Lung (tissue), 12 donors: ENCODE measurements at regions not wholly inside any gene's neighbourhood (a gene's known extent, or its start where the extent isn't known, plus 50 kb on each side); places are given as distances from the start of the nearest gene placed in this dataset. TPM values are rescaled to one million over a fixed set of nuclear protein-coding genes. Genes with fewer than 3 reads are reported as not detected.
"Not testable (repeated sequence)": the region's sequence is repeated elsewhere in the genome, so short reads cannot be mapped to it uniquely, and the experiment has no call there.

Source experiments
- ATAC-seq: fragments of 200-7000 bp; cut with Tn5 transposase; one replicate; pipeline ENCODE4 v1.9.1; 2020; ENCODE audit warnings: moderate number of reproducible peaks; ENCODE audit not compliant: insufficient read depth, low FRiP score
- DNase-seq, 3 donors: peaks; one replicate each; pipeline ENCODE4 v3.0.0-alpha.2; 2013 to 2017
- H3K27ac ChIP-seq, 2 donors: one replicate each; pipeline ENCODE4 v1.5.1; 2013; ENCODE audit warnings: mild to moderate bottlenecking in 2 of 2, moderate library complexity in 2 of 2, control low read depth in 1 of 2, inconsistent platforms in 1 of 2, low read depth in 1 of 2, low read length in 1 of 2
- H3K27me3 ChIP-seq, 3 donors: one replicate each; pipeline ENCODE4 v1.5.1; 2013; ENCODE audit warnings: low read length in 2 of 3; ENCODE audit not compliant: control insufficient read depth in 3 of 3, insufficient read depth in 3 of 3
- H3K36me3 ChIP-seq, 4 donors: one replicate each; pipeline ENCODE4 v1.5.1; 2013; ENCODE audit warnings: low read length in 4 of 4, mild to moderate bottlenecking in 1 of 4, moderate library complexity in 1 of 4; ENCODE audit not compliant: control insufficient read depth in 4 of 4, insufficient read depth in 4 of 4
- H3K4me1 ChIP-seq, 5 donors: one replicate each; pipeline ENCODE4 v1.5.1; 2013; ENCODE audit warnings: low read length in 5 of 5, mild to moderate bottlenecking in 2 of 5, moderate library complexity in 1 of 5; ENCODE audit not compliant: control insufficient read depth in 5 of 5, insufficient read depth in 5 of 5
- H3K4me3 ChIP-seq: one replicate; pipeline ENCODE4 v1.5.1; 2013; ENCODE audit warnings: mild to moderate bottlenecking, control low read depth, moderate library complexity
- H3K9ac ChIP-seq, 2 donors: one replicate each; pipeline ENCODE4 v1.5.1; 2013; ENCODE audit warnings: low read length in 2 of 2, control low read depth in 1 of 2; ENCODE audit not compliant: insufficient read depth in 1 of 2
- H3K9me3 ChIP-seq, 4 donors: one replicate each; pipeline ENCODE4 v1.5.1; 2013; ENCODE audit warnings: low read length in 3 of 4, mild to moderate bottlenecking in 1 of 4, moderate library complexity in 1 of 4; ENCODE audit not compliant: control insufficient read depth in 4 of 4, insufficient read depth in 3 of 4
- CTCF ChIP-seq: IDR thresholded peaks from 2 replicates; pipeline ENCODE4 v1.5.1; 2012; ENCODE audit warnings: mild to moderate bottlenecking; ENCODE audit errors: control extremely low read depth, extremely low read depth
- WGBS, 2 donors: extraction: QIAGEN DNeasy Blood & Tissue Kit; methylation state at CpG; one replicate each; pipeline ENCODE4 v1.1.7; 2013; 5-methylcytosine and 5-hydroxymethylcytosine counted together
- small RNA-seq: library from RNA; depleted of rRNA; stranded (forward); fragments of <200 nt; gene quantifications from one replicate; pipeline ENCODE3, GENCODE V24; 2014; ENCODE audit warnings: low replicate concordance
- donor health status: control.
- donor health status: control.
- donor health status: Bipolar disorder and iron deficiency.
- donor health status: healthy.
- donor health status: DM: yes; HTN: yes; CAD: no.

- Histone ChIP-seq H3K4me3 (no peak overlapping the region), H3K4me1 (peaks cover 0 to 2% (median 0%) of the 10 kb centered on the region in 5 donors), H3K36me3 (no peaks in the 10 kb centered on the region), H3K9ac (no peak overlapping the region), H3K27me3 (peaks cover 0 to 5% (median 0%) of the 10 kb centered on the region in 3 donors), H3K27ac (no peak overlapping the region), H3K9me3 (peaks cover 0 to 1% (median 0%) of the 10 kb centered on the region in 4 donors)
- DNase-seq (no peak), ATAC-seq (no peak)
- WGBS, 2 donors, result 97 to 100% methylated on average over 1 of the region's 1 CpG
- no peak for TF ChIP-seq CTCF
Observed at GRCh38 chrX:2554891-2555290, 54.1 kb upstream of the DHRSX start.

- not testable (repeated sequence) for ATAC-seq, H3K4me1 ChIP-seq, DNase-seq, H3K27me3 ChIP-seq, H3K9ac ChIP-seq, H3K27ac ChIP-seq, H3K9me3 ChIP-seq, H3K36me3 ChIP-seq, H3K4me3 ChIP-seq
- 74 to 84% methylated on average over 6 of the region's 6 CpGs for WGBS, 2 donors
Observed at GRCh38 chrX:2554066-2554465, 53.3 kb upstream of the DHRSX start.

DNA sequence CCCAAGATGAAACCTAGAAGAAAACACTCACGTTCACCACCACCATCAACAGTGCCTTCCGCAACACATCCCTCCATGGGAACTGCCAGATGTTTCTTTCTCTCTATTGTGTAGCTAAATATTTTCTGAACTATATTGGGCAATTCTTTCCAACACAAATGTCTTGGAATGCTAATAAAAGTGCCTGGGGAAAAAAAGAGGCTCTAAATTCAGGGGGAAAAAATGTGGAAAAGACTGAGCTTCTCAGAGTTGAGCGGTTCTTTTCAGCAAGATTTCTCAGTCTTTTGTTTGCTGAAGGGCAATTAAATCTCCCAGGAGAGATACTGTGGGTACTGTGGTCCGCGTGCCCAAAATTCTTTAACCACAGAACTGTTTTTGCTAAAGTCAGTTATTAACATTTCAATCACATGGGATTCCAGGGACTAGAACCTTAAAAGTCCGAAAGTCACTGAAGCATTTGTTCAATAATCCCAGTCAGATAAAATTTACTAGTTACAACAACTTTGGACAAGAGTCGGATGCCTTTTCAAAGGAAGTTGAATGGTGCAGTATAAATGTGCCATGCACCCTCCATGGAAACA lies 51.9 kb upstream of the DHRSX start:
- TF ChIP-seq CTCF, result no peak
- peaks cover 0 to 7% (median 0%) of the 10 kb centered on the region in 3 donors for H3K27me3 ChIP-seq
- ATAC-seq (no peak), DNase-seq (peak in 1 of 3 donors; percentile 9)
- H3K27ac ChIP-seq, result no peak overlapping the region
- H3K9ac ChIP-seq, result no peak overlapping the region
- H3K4me1 ChIP-seq, result no peaks in the 10 kb centered on the region
- H3K36me3 ChIP-seq, result no peaks in the 10 kb centered on the region
- 58 to 61% methylated on average over 7 of the region's 7 CpGs for WGBS, 2 donors
- H3K9me3 ChIP-seq, result no peaks in the 10 kb centered on the region
- H3K4me3 ChIP-seq, result no peak overlapping the region

DNA sequence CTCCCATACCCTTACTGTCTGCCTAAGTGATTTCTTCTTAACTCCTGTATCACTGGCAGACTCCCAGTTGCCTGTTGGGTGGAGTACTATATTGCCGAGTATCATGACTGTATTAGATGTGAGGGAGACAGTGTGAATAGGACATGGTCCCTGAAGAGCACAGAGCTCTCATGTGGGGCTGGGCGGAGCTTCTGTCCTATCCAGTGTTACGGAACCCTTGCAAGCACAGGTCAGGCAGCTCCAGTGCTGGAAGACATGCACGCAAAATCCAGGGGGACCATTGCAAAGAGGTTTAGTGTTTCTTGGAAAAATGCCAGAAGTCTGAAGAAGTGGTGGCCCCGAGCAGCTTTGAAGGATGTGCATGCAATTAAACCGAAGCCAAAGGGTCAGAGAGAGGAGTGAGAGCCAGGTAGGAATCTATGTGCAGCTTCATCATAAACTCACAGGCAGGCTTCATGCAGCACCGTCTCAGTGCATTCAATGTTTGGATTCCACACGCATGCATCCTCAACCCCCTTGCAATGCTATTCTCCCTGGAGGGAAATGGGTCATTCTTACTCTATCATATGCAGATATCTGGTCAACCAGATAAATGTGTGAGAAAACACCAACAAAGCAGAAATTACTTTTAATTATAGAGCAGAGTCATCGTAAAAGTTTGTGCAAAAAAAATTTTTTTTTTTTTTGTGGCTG lies 49.7 kb upstream of the DHRSX start:
- H3K4me1 ChIP-seq, result no peaks in the 10 kb centered on the region
- no peak overlapping the region for H3K4me3 ChIP-seq
- no peak overlapping the region for H3K9ac ChIP-seq
- ATAC-seq (no peak), DNase-seq (no peak)
- H3K36me3 ChIP-seq, result no peaks in the 10 kb centered on the region
- peaks cover 0 to 4% (median 0%) of the 10 kb centered on the region in 4 donors for H3K9me3 ChIP-seq
- no peak for TF ChIP-seq CTCF
- 58 to 79% methylated on average over 9 of the region's 9 CpGs for WGBS, 2 donors
- no peak overlapping the region for H3K27ac ChIP-seq
- peaks cover 0 to 4% (median 0%) of the 10 kb centered on the region in 3 donors for H3K27me3 ChIP-seq

Small RNAs in the stretch of these regions (small RNA-seq; reads per million reads assigned to genes)
- not detected for gene MIR6089
